ENCODE measurements at regions not wholly inside any gene's neighbourhood (a gene's known extent, or its start where the extent isn't known, plus 50 kb on each side); places are given as distances from the start of the nearest gene placed in this dataset.

- TF ChIP-seq POLR2A (IDR thresholded peaks at IDR 0.05) (no peak), POLR2AphosphoS5 (IDR thresholded peaks at IDR 0.05) (no peak), EP300 (IDR thresholded peaks at IDR 0.05) (no peak)
- TF ChIP-seq, protein P1, sequence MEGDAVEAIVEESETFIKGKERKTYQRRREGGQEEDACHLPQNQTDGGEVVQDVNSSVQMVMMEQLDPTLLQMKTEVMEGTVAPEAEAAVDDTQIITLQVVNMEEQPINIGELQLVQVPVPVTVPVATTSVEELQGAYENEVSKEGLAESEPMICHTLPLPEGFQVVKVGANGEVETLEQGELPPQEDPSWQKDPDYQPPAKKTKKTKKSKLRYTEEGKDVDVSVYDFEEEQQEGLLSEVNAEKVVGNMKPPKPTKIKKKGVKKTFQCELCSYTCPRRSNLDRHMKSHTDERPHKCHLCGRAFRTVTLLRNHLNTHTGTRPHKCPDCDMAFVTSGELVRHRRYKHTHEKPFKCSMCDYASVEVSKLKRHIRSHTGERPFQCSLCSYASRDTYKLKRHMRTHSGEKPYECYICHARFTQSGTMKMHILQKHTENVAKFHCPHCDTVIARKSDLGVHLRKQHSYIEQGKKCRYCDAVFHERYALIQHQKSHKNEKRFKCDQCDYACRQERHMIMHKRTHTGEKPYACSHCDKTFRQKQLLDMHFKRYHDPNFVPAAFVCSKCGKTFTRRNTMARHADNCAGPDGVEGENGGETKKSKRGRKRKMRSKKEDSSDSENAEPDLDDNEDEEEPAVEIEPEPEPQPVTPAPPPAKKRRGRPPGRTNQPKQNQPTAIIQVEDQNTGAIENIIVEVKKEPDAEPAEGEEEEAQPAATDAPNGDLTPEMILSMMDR (IDR thresholded peaks at IDR 0.05) = no peak
These were observed 607.7 kb upstream of the CITED2 start for GRCh38 chr6:139982195-139982594.
